DND-41 (cell line): ENCODE measurements at regions not wholly inside any gene's neighbourhood (a gene's known extent, or its start where the extent isn't known, plus 50 kb on each side); places are given as distances from the start of the nearest gene placed in this dataset.

Experiments
- EZH2 ChIP-seq: IDR thresholded peaks from 3 replicates; pipeline ENCODE4 v1.6.1; 2012; ENCODE audit warnings: borderline replicate concordance, low read depth, mild to moderate bottlenecking, moderate library complexity, low read length, inconsistent platforms; ENCODE audit not compliant: severe bottlenecking
- TF ChIP-seq, protein P1 (sequence below): IDR thresholded peaks from 2 replicates; pipeline ENCODE4 v1.5.1; 2012; ENCODE audit warnings: borderline replicate concordance, low read length, moderate library complexity, mild to moderate bottlenecking; ENCODE audit not compliant: poor library complexity, severe bottlenecking; ENCODE audit errors: extremely low read depth

DNA sequence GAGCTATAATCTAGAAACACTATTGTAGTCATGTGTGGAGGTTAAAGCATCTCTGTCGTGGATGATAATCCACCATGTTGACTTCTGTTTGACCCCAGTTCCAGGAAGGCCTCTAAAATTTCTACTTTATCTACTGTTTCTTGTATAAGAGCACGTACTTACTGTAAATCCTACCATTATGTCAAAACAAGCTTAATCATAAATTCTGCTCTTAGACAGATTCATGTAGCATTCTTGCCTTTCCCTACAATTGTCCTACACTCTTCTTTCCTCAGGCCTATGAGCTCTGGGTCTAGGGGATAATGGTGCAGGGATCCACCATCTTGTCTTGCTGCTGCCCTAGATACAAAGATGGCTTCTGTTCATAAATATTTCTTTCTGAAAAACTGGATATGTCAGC is 2594.3 kb downstream of the ARAP2 start:
- TF ChIP-seq, protein P1, sequence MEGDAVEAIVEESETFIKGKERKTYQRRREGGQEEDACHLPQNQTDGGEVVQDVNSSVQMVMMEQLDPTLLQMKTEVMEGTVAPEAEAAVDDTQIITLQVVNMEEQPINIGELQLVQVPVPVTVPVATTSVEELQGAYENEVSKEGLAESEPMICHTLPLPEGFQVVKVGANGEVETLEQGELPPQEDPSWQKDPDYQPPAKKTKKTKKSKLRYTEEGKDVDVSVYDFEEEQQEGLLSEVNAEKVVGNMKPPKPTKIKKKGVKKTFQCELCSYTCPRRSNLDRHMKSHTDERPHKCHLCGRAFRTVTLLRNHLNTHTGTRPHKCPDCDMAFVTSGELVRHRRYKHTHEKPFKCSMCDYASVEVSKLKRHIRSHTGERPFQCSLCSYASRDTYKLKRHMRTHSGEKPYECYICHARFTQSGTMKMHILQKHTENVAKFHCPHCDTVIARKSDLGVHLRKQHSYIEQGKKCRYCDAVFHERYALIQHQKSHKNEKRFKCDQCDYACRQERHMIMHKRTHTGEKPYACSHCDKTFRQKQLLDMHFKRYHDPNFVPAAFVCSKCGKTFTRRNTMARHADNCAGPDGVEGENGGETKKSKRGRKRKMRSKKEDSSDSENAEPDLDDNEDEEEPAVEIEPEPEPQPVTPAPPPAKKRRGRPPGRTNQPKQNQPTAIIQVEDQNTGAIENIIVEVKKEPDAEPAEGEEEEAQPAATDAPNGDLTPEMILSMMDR = no peak
- TF ChIP-seq EZH2 = no peak
